Muscle of back (tissue), 3 donors: ENCODE measurements at regions not wholly inside any gene's neighbourhood (a gene's known extent, or its start where the extent isn't known, plus 50 kb on each side); places are given as distances from the start of the nearest gene placed in this dataset.

Experiments
- DNase-seq, 3 donors: peaks; one replicate each; pipeline versions ENCODE4 v3.0.0 to v3.0.0-alpha.2; 2013

DNA sequence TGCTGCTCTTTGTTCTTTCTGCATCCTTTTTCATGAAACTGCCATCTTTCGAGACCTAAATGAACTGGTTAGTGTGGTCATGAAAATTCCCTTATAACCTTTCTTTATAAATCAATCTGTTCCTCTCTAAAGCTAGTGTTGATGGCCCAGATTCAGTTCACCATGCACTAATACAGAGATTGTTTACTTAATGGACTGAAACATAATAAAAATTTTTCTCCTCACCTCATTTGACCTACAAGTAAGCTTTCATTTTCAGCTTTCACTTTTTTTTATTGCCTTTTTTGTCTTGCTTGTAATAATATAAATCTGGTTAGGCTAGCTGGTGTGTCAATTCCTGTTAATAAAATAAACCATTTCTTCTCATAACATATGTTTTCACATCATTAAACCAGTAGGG, 183.8 kb downstream of the CCDC59 start:
- DNase-seq: no peak

DNA sequence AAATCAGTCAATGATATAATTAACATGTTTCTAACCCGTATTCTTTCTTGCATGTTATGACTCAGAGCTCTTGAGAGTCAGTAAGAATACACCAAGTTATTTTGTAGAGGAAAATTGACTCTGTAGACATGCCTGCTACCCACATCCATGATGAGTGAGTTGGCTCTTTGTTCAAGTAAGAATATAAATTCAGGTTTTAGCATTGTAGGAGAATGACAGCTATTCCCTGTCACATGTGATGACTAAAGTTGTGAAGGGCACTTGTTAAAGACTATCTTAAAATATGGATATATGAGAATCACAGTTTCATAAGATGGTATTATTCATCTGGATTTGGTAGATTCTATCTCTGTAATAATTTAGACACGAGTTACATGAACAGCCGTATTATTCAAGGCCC, 209.1 kb downstream of the CCDC59 start:
- DNase-seq: no peak

DNA sequence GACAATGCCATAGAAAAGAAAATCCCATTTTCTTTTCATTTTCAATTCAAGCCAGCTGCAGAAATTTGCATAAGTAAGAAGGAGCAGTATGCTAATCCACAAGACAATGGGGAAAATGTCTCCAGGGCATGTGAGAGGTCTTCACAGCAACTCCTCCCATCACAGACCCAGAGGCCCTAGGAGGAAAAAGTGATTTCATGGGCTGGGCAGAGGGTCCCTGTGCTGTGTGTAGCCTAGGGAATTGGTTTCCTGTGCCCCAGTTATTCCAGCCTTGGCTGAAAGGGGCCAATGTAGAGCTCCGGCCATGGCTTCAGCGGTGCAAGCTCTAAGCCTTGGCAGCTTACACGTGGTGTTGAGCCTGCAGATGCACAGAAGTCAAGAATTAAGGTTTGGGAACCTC, 211.4 kb downstream of the CCDC59 start:
- DNase-seq: no peak

DNA sequence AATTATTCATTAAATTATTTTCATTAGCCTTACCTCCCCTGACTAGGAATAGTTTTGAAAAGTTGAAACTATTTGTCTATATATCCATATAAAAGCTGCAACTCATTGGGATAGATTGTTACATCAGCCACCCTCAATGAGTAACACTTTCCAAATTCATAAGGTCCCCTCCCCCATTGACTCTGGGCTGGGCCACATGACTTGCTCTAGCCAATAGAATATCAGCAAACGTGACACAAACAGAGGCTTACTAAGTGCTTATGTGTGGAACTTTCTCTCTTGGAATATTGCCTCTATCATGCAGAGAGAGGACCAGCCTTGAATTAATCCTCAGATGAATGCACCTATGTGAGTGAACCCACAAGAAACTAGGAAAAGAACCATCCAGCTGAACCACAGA, 213.7 kb downstream of the CCDC59 start:
- no peak for DNase-seq

DNA sequence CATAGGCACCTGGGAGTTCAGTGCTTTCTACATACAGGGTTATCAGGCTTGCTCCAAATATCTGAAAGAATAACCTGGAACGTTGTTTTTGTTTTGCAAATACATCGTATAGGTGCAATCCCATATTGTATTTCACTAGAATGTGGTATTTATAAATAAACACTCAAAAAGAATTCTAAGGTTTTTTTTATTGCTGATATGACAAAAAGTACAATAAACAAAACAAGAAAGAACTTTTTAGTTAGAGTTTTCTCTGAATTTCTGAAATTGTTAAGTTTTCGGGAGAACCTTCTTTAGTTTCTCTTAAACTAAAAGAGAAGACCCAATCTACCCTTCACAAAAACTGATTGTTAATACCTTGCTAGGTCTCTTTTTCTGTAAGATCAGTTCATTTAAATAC, 225.8 kb downstream of the CCDC59 start:
- DNase-seq: no peak

DNA sequence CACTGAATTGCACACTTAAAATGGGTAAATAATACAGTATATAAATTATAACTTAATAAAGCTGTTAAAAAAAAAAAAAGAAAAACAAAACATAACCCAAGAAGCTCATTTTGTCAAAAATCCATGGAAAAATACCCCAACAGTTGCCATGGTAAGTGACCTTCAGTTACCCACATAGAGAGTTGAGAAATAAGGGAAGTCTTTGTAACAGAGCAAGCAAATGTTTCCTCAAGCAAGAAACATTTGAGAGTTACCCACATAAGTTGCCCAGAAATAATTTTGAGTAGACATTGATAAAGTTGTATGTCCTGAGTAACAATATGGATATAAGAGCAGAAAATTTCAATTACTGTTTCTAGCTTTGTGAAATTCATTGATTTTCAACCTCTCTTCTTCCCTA, 227.4 kb downstream of the CCDC59 start:
- no peak for DNase-seq

DNA sequence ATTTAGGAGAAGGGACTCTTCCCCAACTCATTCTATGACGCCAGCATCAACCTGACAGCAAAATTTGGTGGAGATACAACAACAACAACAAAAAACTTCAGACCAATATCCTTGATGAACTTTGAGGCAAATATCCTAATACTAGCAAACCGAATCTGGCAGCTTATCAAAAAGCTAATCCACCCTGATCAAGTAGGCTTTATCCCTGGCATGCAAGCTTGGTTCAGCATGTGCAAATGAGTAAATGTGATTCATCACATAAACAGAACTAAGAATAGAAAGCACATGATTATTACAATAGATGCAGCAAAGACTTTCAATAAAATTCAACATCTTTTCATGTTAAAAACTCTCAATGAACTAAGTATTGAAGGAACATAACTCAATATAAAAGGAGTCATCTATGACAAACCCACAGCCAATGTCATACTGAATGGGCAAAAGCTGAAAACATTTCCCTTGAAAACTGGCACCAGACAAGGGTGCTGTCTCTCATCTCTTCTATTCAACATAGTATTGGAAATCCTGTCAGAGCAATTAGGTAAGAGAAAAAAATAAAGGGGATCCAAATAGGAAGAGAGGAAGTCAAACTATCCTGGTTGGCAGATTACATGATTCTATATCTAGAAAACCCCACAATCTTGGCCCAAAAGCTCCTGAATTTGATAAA, 233.3 kb downstream of the CCDC59 start:
- DNase-seq: peak; percentile 6 to 14 (median 13)

DNA sequence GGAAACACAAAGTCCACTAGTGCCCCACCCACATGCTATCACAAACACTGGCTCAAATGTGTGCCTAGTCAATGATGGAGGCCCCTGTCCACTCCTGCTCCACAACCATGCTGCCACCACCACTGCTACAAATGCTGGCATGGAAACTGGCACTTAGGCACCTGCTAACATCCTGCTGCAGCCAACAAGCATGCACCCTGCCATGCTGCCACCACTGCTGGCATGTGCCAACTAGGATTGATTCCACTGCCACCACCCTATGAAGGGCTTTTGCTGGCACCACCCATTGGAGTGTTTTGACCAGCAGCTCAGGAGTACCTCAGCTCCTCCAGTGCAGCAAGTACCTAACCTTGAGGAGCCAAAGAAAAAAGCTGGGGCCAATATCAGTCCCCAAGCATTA, 236.6 kb downstream of the CCDC59 start:
- DNase-seq: no peak

DNA sequence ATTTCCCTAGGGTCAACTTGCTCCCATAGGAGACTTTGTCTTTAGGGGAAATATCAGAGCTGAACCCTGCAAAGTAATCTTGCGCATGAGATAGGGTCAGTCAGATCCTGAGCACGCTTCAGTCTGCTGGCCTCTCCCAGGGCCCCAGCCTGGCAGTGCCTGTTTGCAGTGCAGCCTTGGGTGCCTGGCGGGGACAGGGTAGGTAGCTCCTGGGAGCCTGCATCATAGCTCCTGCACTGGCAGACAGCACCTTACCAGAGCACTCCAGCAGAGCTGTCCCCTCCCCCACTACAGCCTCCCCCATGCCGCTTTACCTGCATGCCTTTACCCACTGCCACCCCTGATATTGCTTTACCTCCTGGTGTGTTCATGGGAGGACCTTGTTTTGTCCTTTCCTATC, 237.3 kb downstream of the CCDC59 start:
- no peak for DNase-seq

DNA sequence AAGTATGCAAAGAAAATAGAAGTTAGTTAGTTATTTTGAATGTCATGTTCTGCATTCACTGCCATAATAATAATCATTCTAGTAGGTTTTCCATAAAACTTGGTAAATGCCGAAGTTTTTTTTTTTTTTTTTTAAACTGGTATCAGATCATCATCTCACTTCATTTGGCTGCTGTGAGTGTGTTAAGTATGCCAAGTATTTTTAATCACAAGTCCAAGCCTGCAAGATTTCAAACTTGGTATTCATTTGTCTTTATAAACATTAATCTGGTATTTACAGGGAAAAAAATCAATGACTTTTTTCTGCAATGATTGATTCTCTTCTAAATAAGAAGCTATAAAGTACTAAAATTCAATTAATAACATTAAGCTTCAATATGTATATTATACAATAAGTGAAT, 248.9 kb downstream of the CCDC59 start:
- DNase-seq: no peak

DNA sequence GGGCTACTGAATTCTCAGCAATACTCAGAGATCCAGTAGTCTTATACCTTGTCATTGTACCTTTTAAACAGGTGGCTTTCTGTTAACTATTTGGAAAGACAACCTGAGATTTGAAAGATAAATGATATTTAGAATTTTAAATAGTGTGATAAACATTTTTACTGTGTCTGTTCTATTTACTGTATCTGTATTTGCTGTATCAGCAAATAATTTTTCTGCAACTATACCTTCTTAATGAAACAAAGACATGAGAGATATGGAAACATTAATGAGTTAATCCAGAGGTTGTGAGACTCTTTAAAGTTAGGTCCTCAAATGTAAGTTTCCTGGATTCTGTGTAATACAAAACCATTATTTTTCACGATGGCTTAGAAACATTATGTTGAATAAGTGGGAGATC, 249.6 kb downstream of the CCDC59 start:
- no peak for DNase-seq

DNA sequence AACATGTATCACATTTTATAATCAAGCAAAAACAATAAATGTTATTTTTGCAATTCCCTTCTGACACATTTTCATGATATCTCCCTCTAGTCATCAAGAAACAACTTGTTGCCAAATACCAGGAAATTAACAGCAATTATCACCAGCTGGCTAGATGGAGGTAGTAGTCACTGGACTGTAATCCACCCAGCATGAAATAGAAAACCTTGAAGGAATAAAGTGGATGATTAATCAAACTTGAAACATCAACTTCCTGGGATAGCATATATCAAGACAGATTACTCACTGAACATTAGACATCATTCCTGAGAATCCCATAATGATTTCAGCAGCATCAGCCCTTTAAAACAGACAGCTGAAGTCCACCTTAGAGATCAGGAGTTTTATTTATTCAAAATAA, 259.0 kb downstream of the CCDC59 start:
- DNase-seq: no peak

DNA sequence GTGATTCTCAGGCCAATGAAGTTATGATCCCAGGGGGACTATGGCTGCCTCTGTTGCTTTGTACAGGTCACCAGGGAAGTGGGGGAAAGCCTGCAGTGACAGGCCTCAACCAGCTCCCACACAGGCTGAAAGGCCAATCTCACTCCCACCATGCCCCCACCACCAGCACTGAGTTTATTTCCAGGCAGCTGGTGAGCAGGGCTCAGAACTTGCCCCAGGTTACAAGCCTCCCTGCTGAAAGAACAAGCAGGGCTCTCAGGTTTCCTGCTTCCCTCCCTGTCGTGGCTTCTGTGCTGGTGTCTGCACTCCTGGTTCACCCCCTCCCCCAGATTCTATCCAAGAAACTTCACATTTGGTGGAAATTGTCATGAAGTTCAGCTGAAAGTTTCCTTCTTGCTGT, 260.3 kb downstream of the CCDC59 start:
- DNase-seq: no peak

DNA sequence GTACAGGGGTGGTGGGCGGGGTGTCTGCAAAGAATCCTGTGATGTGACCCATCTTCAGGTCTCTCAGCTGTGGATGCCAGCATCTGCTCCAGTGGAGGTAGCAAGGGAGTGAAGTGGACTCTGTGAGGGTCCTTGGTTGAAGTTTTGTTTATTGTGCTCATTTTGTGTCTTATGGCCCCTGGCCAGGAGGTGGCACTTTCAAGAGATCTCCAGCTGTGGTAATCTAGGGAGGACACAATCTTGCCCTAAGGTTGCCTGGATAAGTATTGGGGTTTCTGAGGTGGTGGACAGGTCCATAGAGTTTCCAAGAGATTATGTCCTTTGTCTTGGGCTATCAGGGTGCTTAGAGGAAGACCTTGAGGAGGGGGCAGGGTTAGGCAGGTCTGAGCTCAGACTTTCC, 260.7 kb downstream of the CCDC59 start:
- DNase-seq: no peak

DNA sequence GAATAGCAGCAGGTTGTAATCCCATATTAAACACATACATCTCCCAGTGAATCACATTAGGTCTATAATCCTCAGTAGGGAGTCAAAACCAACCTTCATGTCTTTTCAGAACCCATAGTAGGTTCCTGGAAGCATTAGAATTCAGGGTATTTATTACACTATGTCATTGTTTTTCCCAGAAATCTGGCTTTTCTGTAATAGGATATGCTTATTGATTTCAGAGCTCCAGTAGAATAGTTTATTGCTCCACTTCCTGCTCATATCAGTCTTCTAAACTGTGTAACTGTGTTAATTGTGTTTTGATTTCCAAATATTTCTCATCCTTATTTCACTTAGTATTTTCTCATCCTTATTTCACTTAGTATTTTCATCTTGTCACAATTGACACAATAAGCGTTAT, 268.0 kb downstream of the CCDC59 start:
- DNase-seq: no peak

DNA sequence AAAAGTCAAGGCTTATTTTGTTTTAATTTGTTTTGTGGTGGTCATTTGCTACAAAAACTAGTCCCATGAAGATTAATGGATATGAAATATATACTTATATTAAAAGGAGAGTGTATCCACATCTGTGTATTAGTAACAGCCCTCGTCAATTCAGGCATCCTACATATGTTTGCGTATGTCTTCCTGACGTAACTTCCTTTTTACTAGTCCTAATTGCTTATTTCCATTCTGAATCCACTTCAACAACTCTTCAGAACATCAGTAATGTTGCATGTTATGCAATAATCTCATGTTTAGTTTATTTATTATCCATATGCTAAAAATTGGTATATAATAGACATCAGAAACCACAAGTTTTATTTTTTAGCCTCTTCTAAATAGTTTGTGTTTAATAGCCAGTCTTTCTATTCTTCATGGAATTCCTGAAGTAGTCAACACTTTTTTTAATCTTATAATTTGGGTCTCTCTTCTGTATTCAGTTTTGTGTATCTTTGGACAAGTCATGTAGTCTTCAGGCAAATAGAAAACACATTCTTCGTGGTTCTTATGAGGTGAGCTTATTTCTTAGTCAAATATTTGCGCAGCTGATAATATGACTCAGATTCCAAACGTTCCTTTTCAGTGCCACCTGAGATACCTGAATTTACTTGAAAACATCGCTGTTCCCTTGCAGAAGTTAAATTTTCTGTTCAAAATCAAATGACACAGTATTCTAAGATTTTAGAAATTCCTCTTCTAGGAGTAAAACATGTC, 268.6 kb downstream of the CCDC59 start:
- DNase-seq: no peak

DNA sequence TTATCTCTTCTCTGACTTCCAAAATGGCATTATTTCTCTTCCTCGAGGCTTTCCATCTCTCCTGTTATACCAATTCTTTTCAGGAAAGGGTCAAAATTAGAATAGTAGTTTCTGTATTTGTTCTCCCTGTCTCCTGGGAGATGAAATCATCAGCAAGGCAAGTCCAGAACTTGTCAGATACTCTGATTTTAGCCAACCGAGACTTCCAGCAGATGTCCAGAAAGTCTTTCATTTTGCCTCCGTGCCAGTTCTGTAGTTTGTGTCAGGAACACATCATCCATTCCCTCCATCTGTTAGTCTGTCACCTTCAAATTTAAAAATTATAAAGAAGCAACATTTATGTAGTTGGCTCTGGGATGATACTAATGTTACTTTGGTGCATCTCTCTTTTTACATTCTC, 275.7 kb downstream of the CCDC59 start:
- peak; percentile 6 to 31 (median 12) for DNase-seq

DNA sequence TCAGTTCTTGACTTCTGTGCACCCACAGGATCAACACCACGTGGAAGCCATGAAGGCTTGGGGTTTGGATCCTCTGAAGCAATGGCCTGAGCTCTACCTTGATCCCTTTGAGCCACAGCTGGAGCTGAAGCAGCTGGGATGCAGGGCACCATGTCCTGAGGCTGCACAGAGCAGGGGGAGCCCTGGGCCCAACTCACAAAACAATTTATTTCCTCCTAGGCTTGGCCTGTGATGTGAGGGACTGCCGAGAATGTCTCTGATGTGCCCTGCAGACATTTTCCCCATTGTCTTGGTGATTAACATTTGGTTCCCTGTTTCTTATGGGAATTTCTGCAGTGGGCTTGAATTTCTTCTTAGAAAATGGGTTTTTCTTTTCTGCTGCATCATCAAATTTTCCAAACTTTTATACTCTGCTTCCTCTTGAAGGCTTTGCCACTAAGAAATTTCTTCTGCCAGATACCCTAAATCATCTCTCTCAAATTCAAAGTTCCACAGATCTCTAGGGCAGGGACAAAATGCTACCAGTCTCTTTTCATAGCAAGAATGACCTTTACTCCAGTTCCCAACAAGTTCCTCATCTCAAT, 288.2 kb downstream of the CCDC59 start:
- no peak for DNase-seq

DNA sequence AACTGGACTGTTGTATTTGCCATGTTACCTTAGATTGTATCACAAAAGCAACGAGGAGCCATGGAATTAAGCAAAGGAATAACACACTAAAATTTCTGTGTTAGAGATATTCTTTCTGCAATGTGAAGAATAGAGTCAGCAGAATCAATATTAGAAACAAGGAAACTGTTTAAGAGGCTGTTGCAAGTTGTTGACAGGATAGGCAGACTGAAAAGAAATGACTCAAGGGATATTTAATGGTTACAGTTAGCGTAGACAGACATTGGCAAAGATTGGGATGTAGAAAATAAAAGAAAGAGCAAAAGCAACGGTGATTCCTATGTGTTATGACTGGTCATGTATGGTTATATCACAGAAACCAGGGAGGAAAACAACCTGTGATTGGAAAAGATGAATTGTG, 299.0 kb upstream of the PPFIA2 start:
- DNase-seq: no peak

DNA sequence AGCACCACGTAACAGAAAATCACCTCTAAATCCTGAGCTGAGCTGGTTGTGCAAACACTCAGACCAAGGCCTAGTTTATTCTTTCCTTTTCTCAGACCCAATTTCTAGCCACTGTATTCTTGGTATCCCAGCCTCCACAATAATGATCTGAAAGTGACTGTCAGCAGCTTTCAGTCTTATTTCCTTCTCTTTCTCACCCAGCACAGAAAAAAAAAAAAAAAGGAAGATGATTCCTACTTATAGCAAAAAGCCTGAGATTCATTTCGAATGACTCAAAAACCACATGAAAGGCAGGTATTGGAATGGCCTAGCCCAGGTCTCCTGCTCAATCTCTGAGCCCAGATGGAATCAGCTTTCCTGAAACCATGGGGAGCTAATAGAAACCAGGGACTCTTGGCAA, 298.6 kb upstream of the PPFIA2 start:
- no peak for DNase-seq

DNA sequence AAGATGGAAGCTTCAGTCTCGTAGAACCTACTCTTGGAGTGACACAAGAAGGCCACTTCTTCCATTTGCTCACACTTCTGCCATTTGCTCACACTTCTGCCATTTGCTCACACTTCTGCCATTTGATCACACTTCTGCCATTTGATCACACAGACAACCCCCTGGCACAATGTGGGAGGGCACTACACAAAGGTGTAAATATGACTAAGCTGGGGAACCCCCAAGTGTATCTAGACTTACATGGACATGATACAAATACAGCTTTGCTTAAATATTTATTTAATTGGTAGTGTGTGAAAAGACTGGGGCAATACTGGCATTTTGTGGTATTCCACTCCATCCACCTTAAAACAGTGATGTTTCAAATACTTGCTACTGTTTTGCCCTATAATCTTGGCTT, 296.2 kb upstream of the PPFIA2 start:
- DNase-seq: no peak

DNA sequence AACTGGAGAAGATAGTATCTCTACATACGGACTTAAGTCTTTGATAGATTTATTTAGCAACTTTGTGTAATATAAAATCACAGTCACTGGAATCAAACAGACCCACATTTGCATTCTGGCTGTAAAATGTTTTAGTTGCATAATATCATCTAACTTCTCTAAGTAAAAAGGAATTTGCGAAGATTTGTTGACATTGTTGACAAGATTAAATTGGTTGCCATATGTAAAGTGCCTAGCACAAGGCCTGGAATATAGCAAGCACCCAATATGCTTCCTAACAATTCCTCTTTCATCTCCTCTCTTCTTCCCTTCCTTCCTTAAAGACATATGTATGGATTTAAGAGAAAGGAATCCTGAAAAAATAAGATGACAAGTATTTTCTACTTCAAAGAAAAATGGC, 295.4 kb upstream of the PPFIA2 start:
- no peak for DNase-seq

DNA sequence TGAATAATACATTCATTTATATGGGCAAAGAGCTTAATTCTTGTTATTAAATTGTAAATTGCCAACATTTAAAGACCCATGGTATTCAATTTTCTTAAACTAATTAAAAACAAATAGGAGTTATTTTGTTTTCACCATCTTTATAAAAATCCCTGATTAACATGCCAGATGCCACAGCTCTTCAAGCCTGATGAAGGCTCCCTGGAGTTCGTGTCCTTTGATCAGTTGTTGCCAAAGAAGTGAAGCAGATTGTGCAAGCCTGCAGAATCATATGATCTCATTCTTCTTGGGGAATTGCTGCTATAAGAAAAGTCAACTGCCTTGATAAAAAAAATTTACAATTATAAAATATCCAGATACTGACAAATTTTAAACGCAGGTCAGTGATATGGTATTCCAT, 288.3 kb upstream of the PPFIA2 start:
- DNase-seq: no peak
